Effector memory CD8-positive, alpha-beta T cell (primary cell): ENCODE measurements at regions not wholly inside any gene's neighbourhood (a gene's known extent, or its start where the extent isn't known, plus 50 kb on each side); places are given as distances from the start of the nearest gene placed in this dataset.

Experiments used
- ATAC-seq: fragments of 150-1000 bp; cut with Tn5 transposase; replicated peaks from 2 replicates; pipeline ENCODE4 v1.10.0; 2021; ENCODE audit warnings: mild to moderate bottlenecking, moderate library complexity
- DNase-seq, 3 experiments: peaks; one replicate each; pipeline ENCODE4 v3.0.0; 2021
- H3K27ac Mint-ChIP-seq, 2 donors: one replicate each; pipeline ENCODE4 v1.8.0; 2022; ENCODE audit warnings: mild to moderate bottlenecking in 2 of 2, mixed read lengths in 2 of 2, moderate library complexity in 2 of 2
- H3K27me3 Mint-ChIP-seq, 2 donors: one replicate each; pipeline ENCODE4 v1.8.0; 2022; ENCODE audit warnings: mixed read lengths in 2 of 2
- H3K36me3 Mint-ChIP-seq: one replicate; pipeline ENCODE4 v1.8.0; 2022; ENCODE audit warnings: mild to moderate bottlenecking, moderate library complexity, mixed read lengths; ENCODE audit not compliant: insufficient read depth
- H3K4me1 Mint-ChIP-seq, 2 donors: one replicate each; pipeline ENCODE4 v1.8.0; 2022; ENCODE audit warnings: low read depth in 2 of 2, mixed read lengths in 2 of 2
- H3K4me3 Mint-ChIP-seq, 2 donors: one replicate each; pipeline ENCODE4 v1.8.0; 2022; ENCODE audit warnings: mild to moderate bottlenecking in 2 of 2, mixed read lengths in 2 of 2, moderate library complexity in 2 of 2
- H3K9me3 Mint-ChIP-seq, 2 donors: one replicate each; pipeline ENCODE4 v1.8.0; 2022; ENCODE audit warnings: mixed read lengths in 2 of 2

GRCh38 chr1:199723250-199723956, 304.1 kb upstream of the NR5A2 start:
- no peaks in the 10 kb centered on the region for H3K4me1 Mint-ChIP-seq
- ATAC-seq (no peak), DNase-seq (no peak)

GRCh38 chr1:199724049-199724448, 303.5 kb upstream of the NR5A2 start:
- H3K27me3 Mint-ChIP-seq = peaks cover 0 to 21% of the 10 kb centered on the region in 2 donors

More at GRCh38 chr1:199723250-199723956, 304.1 kb upstream of the NR5A2 start:
- H3K36me3 Mint-ChIP-seq = no peaks in the 10 kb centered on the region
- H3K27me3 Mint-ChIP-seq = peaks cover 0 to 19% of the 10 kb centered on the region in 2 donors
- no peak overlapping the region for H3K4me3 Mint-ChIP-seq
- no peak overlapping the region for H3K27ac Mint-ChIP-seq
- H3K9me3 Mint-ChIP-seq = no peaks in the 10 kb centered on the region

GRCh38 chr1:199725002-199725565, 302.4 kb upstream of the NR5A2 start:
- Mint-ChIP-seq H3K27ac (no peak overlapping the region), H3K4me3 (no peak overlapping the region), H3K4me1 (no peaks in the 10 kb centered on the region), H3K27me3 (peaks cover 0 to 25% of the 10 kb centered on the region in 2 donors), H3K9me3 (no peaks in the 10 kb centered on the region), H3K36me3 (no peaks in the 10 kb centered on the region)
- ATAC-seq (no peak), DNase-seq (no peak)

More at GRCh38 chr1:199724049-199724448, 303.5 kb upstream of the NR5A2 start:
- Mint-ChIP-seq H3K9me3 (no peaks in the 10 kb centered on the region), H3K4me1 (no peaks in the 10 kb centered on the region), H3K36me3 (no peaks in the 10 kb centered on the region), H3K4me3 (no peak overlapping the region), H3K27ac (no peak overlapping the region)
- DNase-seq (no peak), ATAC-seq (no peak)

GRCh38 chr1:199727682-199728081, 299.8 kb upstream of the NR5A2 start:
- Mint-ChIP-seq H3K9me3 (no peaks in the 10 kb centered on the region), H3K4me1 (no peaks in the 10 kb centered on the region), H3K36me3 (no peaks in the 10 kb centered on the region), H3K27me3 (peaks cover 0 to 25% of the 10 kb centered on the region in 2 donors), H3K4me3 (no peak overlapping the region), H3K27ac (no peak overlapping the region)
- ATAC-seq (no peak), DNase-seq (no peak)

GRCh38 chr1:199728345-199728744, 299.2 kb upstream of the NR5A2 start:
- Mint-ChIP-seq H3K4me3 (no peak overlapping the region), H3K9me3 (peaks cover 0 to 2% of the 10 kb centered on the region in 2 donors), H3K27ac (no peak overlapping the region), H3K27me3 (peaks cover 0 to 25% of the 10 kb centered on the region in 2 donors), H3K36me3 (no peaks in the 10 kb centered on the region), H3K4me1 (no peaks in the 10 kb centered on the region)
- ATAC-seq (no peak), DNase-seq (no peak)

- Mint-ChIP-seq H3K9me3 (peaks cover 0 to 2% of the 10 kb centered on the region in 2 donors), H3K27ac (no peak overlapping the region), H3K4me1 (no peaks in the 10 kb centered on the region), H3K36me3 (no peaks in the 10 kb centered on the region), H3K27me3 (peaks cover 0 to 6% of the 10 kb centered on the region in 2 donors), H3K4me3 (no peak overlapping the region)
- DNase-seq (no peak), ATAC-seq (no peak)
Measured at GRCh38 chr1:199733125-199733524, 294.4 kb upstream of the NR5A2 start.

GRCh38 chr1:199734186-199734585, 293.3 kb upstream of the NR5A2 start:
- no peak for ATAC-seq
- peaks cover 0 to 3% of the 10 kb centered on the region in 2 donors for H3K27me3 Mint-ChIP-seq

GRCh38 chr1:199735660-199736059, 291.9 kb upstream of the NR5A2 start:
- Mint-ChIP-seq H3K9me3 (peaks cover 0 to 2% of the 10 kb centered on the region in 2 donors), H3K27me3 (no peaks in the 10 kb centered on the region), H3K27ac (no peak overlapping the region), H3K4me3 (no peak overlapping the region), H3K4me1 (no peaks in the 10 kb centered on the region), H3K36me3 (no peaks in the 10 kb centered on the region)
- no peak for DNase-seq
- no peak for ATAC-seq

More at GRCh38 chr1:199734186-199734585, 293.3 kb upstream of the NR5A2 start:
- Mint-ChIP-seq H3K4me1 (no peaks in the 10 kb centered on the region), H3K36me3 (no peaks in the 10 kb centered on the region), H3K27ac (no peak overlapping the region), H3K4me3 (no peak overlapping the region), H3K9me3 (peaks cover 0 to 2% of the 10 kb centered on the region in 2 donors)
- DNase-seq = no peak

- Mint-ChIP-seq H3K27ac (no peak overlapping the region), H3K4me3 (no peak overlapping the region), H3K36me3 (no peaks in the 10 kb centered on the region), H3K4me1 (no peaks in the 10 kb centered on the region), H3K27me3 (no peaks in the 10 kb centered on the region), H3K9me3 (peaks cover 0 to 2% of the 10 kb centered on the region in 2 donors)
- no peak for DNase-seq
- ATAC-seq = no peak
Measured at GRCh38 chr1:199736646-199737045, 290.9 kb upstream of the NR5A2 start.

- Mint-ChIP-seq H3K4me1 (no peaks in the 10 kb centered on the region), H3K4me3 (no peak overlapping the region), H3K27me3 (peaks cover 0 to 16% of the 10 kb centered on the region in 2 donors), H3K36me3 (no peaks in the 10 kb centered on the region), H3K27ac (no peak overlapping the region), H3K9me3 (no peaks in the 10 kb centered on the region)
- no peak for ATAC-seq
- no peak for DNase-seq
Measured at GRCh38 chr1:199741586-199741985, 285.9 kb upstream of the NR5A2 start.

- H3K27me3 Mint-ChIP-seq = peaks cover 0 to 16% of the 10 kb centered on the region in 2 donors
- ATAC-seq (no peak), DNase-seq (no peak)
- H3K9me3 Mint-ChIP-seq = no peaks in the 10 kb centered on the region
- no peak overlapping the region for H3K4me3 Mint-ChIP-seq
- H3K4me1 Mint-ChIP-seq = no peaks in the 10 kb centered on the region
- H3K27ac Mint-ChIP-seq = no peak overlapping the region
- no peaks in the 10 kb centered on the region for H3K36me3 Mint-ChIP-seq
Measured at GRCh38 chr1:199742547-199742946, 285.0 kb upstream of the NR5A2 start.

- H3K4me1 Mint-ChIP-seq = no peaks in the 10 kb centered on the region
- DNase-seq (no peak), ATAC-seq (no peak)
- no peaks in the 10 kb centered on the region for H3K9me3 Mint-ChIP-seq
- H3K27me3 Mint-ChIP-seq = peaks cover 6 to 19% of the 10 kb centered on the region in 2 donors
- H3K27ac Mint-ChIP-seq = no peak overlapping the region
- H3K36me3 Mint-ChIP-seq = no peaks in the 10 kb centered on the region
- no peak overlapping the region for H3K4me3 Mint-ChIP-seq
Measured at GRCh38 chr1:199743227-199743626, 284.3 kb upstream of the NR5A2 start.

- Mint-ChIP-seq H3K9me3 (no peaks in the 10 kb centered on the region), H3K4me1 (no peaks in the 10 kb centered on the region), H3K4me3 (no peak overlapping the region), H3K36me3 (no peaks in the 10 kb centered on the region), H3K27me3 (peaks cover 8 to 31% of the 10 kb centered on the region in 2 donors), H3K27ac (no peak overlapping the region)
- ATAC-seq (no peak), DNase-seq (no peak)
Measured at GRCh38 chr1:199746666-199747384, 280.7 kb upstream of the NR5A2 start.

- no peaks in the 10 kb centered on the region for H3K4me1 Mint-ChIP-seq
- no peak overlapping the region for H3K27ac Mint-ChIP-seq
- peaks cover 8 to 31% of the 10 kb centered on the region in 2 donors for H3K27me3 Mint-ChIP-seq
- no peak overlapping the region for H3K4me3 Mint-ChIP-seq
- ATAC-seq = no peak
- no peaks in the 10 kb centered on the region for H3K36me3 Mint-ChIP-seq
- DNase-seq = no peak
- no peaks in the 10 kb centered on the region for H3K9me3 Mint-ChIP-seq
Measured at GRCh38 chr1:199747984-199748383, 279.5 kb upstream of the NR5A2 start.
